Lung (tissue), 11 donors: ENCODE measurements at regions not wholly inside any gene's neighbourhood (a gene's known extent, or its start where the extent isn't known, plus 50 kb on each side); places are given as distances from the start of the nearest gene placed in this dataset.

Experiments
- ATAC-seq: fragments of 200-7000 bp; cut with Tn5 transposase; one replicate; pipeline ENCODE4 v1.9.1; 2020; ENCODE audit warnings: moderate number of reproducible peaks; ENCODE audit not compliant: insufficient read depth, low FRiP score
- DNase-seq, 3 donors: peaks; one replicate each; pipeline ENCODE4 v3.0.0-alpha.2; 2013 to 2017
- H3K27ac ChIP-seq, 2 donors: one replicate each; pipeline ENCODE4 v1.5.1; 2013; ENCODE audit warnings: mild to moderate bottlenecking in 2 of 2, moderate library complexity in 2 of 2, control low read depth in 1 of 2, inconsistent platforms in 1 of 2, low read depth in 1 of 2, low read length in 1 of 2
- H3K27me3 ChIP-seq, 3 donors: one replicate each; pipeline ENCODE4 v1.5.1; 2013; ENCODE audit warnings: low read length in 2 of 3; ENCODE audit not compliant: control insufficient read depth in 3 of 3, insufficient read depth in 3 of 3
- H3K36me3 ChIP-seq, 4 donors: one replicate each; pipeline ENCODE4 v1.5.1; 2013; ENCODE audit warnings: low read length in 4 of 4, mild to moderate bottlenecking in 1 of 4, moderate library complexity in 1 of 4; ENCODE audit not compliant: control insufficient read depth in 4 of 4, insufficient read depth in 4 of 4
- H3K4me1 ChIP-seq, 5 donors: one replicate each; pipeline ENCODE4 v1.5.1; 2013; ENCODE audit warnings: low read length in 5 of 5, mild to moderate bottlenecking in 2 of 5, moderate library complexity in 1 of 5; ENCODE audit not compliant: control insufficient read depth in 5 of 5, insufficient read depth in 5 of 5
- H3K4me3 ChIP-seq: one replicate; pipeline ENCODE4 v1.5.1; 2013; ENCODE audit warnings: mild to moderate bottlenecking, control low read depth, moderate library complexity
- H3K9ac ChIP-seq, 2 donors: one replicate each; pipeline ENCODE4 v1.5.1; 2013; ENCODE audit warnings: low read length in 2 of 2, control low read depth in 1 of 2; ENCODE audit not compliant: insufficient read depth in 1 of 2
- H3K9me3 ChIP-seq, 4 donors: one replicate each; pipeline ENCODE4 v1.5.1; 2013; ENCODE audit warnings: low read length in 3 of 4, mild to moderate bottlenecking in 1 of 4, moderate library complexity in 1 of 4; ENCODE audit not compliant: control insufficient read depth in 4 of 4, insufficient read depth in 3 of 4
- WGBS, 2 donors: extraction: QIAGEN DNeasy Blood & Tissue Kit; methylation state at CpG; one replicate each; pipeline ENCODE4 v1.1.7; 2013; 5-methylcytosine and 5-hydroxymethylcytosine counted together
- TF ChIP-seq, protein P1 (sequence below): IDR thresholded peaks from 2 replicates; pipeline ENCODE4 v1.5.1; 2012; ENCODE audit warnings: mild to moderate bottlenecking; ENCODE audit errors: control extremely low read depth, extremely low read depth
- donor health status: control.
- donor health status: control.
- donor health status: Bipolar disorder and iron deficiency.
- donor health status: healthy.
- donor health status: DM: yes; HTN: yes; CAD: no.

DNA sequence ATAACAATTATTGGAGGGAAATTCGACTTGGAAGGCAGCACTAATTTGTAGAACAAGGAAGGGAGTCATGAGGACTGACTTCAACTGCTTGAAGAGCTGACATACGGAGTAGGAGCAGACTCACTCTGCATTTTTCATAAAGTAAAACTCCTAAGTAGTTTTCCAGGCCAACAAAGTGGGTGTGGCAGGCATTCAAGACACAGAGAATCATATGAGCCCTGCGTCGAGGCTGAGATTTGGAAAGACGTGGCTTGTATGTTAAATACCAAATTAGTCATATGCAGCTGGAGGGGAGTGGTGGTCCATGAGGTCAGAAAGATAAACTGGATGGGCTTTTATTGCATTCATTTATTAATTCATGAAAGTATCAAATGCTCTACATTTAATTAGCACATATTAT, 255.7 kb upstream of the JUN start:
- H3K27me3 ChIP-seq, result no peaks in the 10 kb centered on the region
- no peak for ATAC-seq
- TF ChIP-seq, protein P1, sequence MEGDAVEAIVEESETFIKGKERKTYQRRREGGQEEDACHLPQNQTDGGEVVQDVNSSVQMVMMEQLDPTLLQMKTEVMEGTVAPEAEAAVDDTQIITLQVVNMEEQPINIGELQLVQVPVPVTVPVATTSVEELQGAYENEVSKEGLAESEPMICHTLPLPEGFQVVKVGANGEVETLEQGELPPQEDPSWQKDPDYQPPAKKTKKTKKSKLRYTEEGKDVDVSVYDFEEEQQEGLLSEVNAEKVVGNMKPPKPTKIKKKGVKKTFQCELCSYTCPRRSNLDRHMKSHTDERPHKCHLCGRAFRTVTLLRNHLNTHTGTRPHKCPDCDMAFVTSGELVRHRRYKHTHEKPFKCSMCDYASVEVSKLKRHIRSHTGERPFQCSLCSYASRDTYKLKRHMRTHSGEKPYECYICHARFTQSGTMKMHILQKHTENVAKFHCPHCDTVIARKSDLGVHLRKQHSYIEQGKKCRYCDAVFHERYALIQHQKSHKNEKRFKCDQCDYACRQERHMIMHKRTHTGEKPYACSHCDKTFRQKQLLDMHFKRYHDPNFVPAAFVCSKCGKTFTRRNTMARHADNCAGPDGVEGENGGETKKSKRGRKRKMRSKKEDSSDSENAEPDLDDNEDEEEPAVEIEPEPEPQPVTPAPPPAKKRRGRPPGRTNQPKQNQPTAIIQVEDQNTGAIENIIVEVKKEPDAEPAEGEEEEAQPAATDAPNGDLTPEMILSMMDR, result no peak
- no peaks in the 10 kb centered on the region for H3K36me3 ChIP-seq
- H3K9ac ChIP-seq, result no peak overlapping the region
- WGBS, 2 donors, result 91 to 94% methylated on average over 5 of the region's 5 CpGs
- no peak overlapping the region for H3K27ac ChIP-seq
- H3K9me3 ChIP-seq, result no peaks in the 10 kb centered on the region
- no peak overlapping the region for H3K4me3 ChIP-seq
- no peak for DNase-seq
- peaks cover 0 to 13% (median 7%) of the 10 kb centered on the region in 5 donors for H3K4me1 ChIP-seq

- no peak overlapping the region for H3K4me3 ChIP-seq
- TF ChIP-seq, protein P1, result no peak
- no peaks in the 10 kb centered on the region for H3K27me3 ChIP-seq
- 91 to 97% methylated on average over 2 of the region's 2 CpGs for WGBS, 2 donors
- DNase-seq (no peak), ATAC-seq (no peak)
- no peaks in the 10 kb centered on the region for H3K9me3 ChIP-seq
- no peak overlapping the region for H3K9ac ChIP-seq
- H3K27ac ChIP-seq, result no peak overlapping the region
- peaks cover 0 to 13% (median 7%) of the 10 kb centered on the region in 5 donors for H3K4me1 ChIP-seq
- H3K36me3 ChIP-seq, result no peaks in the 10 kb centered on the region
Measured at GRCh38 chr1:59040486-59040885, 256.4 kb upstream of the FGGY start.

GRCh38 chr1:59041646-59042277, 255.1 kb upstream of the FGGY start:
- WGBS, 2 donors, result 77 to 85% methylated on average over 5 of the region's 5 CpGs

More at GRCh38 chr1:59041646-59042277, 255.1 kb upstream of the FGGY start:
- Histone ChIP-seq H3K9me3 (no peaks in the 10 kb centered on the region), H3K27ac (no peak overlapping the region), H3K4me3 (no peak overlapping the region), H3K4me1 (peaks cover 0 to 13% (median 7%) of the 10 kb centered on the region in 5 donors), H3K27me3 (no peaks in the 10 kb centered on the region), H3K9ac (no peak overlapping the region), H3K36me3 (no peaks in the 10 kb centered on the region)
- no peak for ATAC-seq
- TF ChIP-seq, protein P1, result no peak
- no peak for DNase-seq
